NCI-H2171 treated with DMSO at 0.1 percent for 48 hours (cell line): ENCODE measurements at regions not wholly inside any gene's neighbourhood (a gene's known extent, or its start where the extent isn't known, plus 50 kb on each side); places are given as distances from the start of the nearest gene placed in this dataset.

Experiments
- DNase-seq: peaks from one replicate; lab custom pipeline; 2025; lab: John Stamatoyannopoulos, UW

DNA sequence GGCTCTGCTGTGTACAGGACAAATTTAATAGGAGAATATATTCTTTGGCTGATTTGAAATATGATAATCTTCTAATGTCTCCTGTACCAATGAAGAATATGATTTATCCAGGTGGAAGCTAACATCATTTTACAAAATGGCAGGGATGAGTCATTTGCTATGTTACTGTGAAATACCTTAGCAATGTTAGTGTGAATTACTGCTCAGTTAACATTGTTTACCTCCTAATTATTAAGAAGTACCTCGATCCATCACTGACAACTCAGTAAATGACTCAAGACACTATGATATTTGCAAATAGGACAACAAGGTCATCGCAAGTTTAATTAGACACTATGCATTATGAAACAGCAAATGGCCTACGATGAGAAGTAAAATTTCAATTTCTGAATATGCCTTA is 309.1 kb upstream of the EDNRB start:
- DNase-seq, result no peak

DNA sequence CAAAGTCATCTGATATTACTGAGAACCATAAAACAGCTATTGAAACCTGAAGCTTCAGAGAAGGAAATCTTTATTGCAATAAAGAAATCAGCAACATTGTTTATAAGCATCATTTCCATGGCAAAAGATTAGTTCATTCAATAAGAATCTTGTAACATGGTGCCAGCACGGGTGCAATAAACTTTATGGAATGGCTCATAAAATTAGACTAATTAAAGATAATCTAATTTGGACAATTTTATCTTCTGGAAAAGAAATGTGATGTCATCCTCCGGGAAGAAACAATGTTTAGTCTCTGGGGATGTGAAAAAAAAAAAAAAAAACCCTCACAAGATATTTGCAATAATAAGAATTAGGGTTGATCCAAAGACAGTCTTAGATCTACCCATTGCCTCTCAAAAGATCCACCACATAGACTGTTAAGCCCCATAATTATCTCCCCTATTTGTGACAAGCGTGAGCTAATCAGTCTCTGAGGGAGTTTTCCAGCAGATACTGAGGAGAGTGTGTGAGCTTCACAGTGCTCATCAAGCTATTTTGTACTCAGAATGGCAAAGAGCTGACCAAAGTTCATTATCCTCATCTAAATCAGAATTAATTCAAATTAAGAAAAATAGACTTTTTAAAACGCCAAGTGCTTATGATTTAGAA is 297.0 kb upstream of the EDNRB start:
- no peak for DNase-seq

DNA sequence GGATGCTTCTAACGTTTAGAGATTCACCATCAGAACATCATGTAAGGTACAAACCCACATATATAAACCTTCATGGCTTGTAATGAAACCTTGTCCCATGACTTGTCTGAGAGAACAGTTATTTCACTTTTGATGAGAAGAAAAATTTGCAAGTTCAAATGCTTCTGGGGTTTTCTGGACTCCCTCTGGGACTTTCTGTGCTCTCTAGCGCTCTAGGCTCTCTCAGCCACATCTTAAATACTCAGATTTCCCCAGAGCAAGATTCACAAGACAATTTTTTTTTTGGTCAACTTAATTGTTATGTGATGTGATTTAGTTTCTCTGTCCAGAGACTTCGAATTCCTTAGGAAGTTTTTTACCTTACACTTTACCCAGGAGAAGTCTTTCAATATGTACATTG is 282.8 kb upstream of the EDNRB start:
- DNase-seq, result no peak

DNA sequence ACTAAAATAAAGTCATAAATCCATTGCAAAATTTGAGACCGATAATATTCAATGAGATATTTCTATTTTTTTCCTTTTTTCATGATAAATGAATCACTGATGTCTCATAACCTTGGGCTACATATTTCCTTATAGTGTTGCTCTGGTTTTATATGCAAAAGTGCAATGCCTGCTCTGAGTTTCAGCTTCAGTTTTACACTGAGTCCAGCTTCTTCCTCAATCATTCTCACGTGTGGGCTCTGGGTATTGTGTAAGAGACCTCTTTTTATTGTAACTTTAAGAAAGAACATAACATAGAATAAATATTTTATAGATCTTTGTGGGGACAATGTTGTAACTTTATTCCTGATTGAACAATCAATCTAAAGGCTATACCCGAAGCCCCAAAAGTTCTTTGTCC is 280.2 kb upstream of the EDNRB start:
- no peak for DNase-seq

DNA sequence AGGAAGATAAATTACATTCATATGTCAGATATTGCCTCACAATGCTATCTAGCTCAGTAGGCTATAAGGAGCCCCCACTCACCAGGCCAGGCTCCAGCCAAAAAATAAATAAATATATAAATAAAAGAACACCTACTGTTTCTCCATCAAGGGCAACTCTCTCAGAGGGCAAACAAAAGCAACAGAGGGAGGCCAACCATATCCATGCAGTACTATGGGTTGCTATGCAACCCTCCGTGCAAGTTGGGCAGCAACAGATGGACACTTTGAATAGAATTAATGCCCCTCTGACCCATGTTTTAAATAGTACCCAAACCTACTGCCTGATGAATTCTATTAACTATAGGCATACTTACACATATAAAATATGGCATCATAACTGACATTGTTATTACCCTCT is 279.8 kb upstream of the EDNRB start:
- no peak for DNase-seq

DNA sequence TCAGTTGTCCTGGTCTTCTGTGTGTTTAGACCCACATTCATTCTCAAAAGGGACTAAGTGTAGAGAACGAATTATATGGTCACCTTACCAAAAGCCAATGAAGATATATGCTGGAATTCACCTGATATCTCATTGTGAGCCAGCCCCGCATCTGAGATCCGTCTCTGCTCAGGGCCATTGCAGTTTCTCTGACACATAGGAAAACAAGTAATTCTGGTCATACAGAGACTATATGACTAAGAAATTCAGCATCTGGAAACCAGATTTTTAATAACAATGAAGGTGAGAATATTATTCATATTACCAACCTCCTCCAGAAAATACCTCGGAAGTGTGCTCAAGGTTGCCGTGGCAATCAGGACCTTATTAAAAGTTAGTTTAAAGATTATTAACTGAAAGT is 278.6 kb upstream of the EDNRB start:
- DNase-seq, result no peak

DNA sequence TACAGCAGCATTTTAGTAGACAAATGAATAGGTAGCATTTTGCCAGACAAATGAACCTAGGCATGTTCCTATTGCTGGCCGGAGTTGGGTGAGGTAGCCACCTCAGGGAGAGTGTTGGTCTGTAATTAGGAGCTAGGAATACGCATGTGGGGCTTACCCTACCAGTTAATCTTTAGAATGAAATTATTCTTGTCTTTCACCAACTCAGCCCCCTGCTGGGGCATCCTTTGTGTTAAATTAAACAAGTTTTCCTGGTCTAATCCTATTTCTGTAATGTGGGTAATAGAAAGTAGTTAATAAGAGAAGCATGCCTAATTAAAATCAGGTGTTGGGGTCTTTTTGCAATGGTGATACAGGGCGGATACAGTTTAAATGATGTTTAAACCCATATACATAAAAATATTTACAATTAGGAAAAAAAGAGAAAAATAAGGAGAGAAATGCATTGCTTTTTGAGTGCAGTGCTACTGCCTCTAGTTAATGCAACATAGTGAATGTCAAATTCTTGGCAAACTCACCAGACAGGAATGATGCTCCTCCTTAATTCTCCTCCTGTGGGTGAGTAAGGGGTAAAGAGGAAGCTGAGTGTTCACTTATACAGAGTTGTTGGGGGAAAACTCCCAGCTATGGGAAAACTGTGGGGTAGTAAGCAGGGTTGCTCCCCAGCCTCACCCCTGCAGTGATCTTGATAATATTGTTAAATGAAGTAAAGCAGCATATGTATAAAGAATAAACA is 276.4 kb upstream of the EDNRB start:
- DNase-seq, result no peak

DNA sequence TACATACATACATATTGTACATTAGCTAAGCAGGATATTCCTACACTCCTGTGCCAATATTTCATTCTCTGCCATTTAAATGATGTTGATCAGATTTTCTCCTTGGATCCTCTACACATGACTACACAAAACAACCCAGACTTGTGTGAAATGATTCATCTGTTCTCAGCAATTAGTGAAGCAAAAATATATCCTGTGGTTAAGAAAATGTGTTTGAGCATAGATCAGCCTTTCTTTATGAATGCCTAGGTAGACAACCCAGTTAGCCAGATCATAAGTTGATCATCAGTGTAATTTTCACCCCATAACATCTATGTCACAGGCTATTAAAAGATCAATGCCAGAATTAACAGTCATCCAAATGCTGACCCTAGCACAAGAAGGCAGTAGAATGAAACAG is 275.2 kb upstream of the EDNRB start:
- no peak for DNase-seq

DNA sequence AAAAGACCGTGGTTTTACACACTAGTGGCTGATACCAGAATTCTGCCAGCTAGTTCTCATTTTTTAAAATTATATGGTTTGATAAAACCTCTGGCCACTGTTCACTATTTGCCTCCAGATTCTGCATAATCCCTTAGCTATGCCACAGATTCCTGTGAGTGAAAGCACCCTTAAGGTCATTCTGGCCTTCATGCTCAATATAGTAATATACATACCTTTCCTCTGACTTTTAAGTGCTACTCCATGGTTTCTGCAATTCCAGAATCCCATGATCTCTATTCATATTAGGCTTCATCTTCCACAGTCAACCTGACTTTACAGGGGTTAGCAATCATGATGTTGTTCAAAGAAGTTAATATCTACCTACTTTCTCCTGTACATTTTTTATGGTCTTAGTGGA is 274.1 kb upstream of the EDNRB start:
- no peak for DNase-seq

DNA sequence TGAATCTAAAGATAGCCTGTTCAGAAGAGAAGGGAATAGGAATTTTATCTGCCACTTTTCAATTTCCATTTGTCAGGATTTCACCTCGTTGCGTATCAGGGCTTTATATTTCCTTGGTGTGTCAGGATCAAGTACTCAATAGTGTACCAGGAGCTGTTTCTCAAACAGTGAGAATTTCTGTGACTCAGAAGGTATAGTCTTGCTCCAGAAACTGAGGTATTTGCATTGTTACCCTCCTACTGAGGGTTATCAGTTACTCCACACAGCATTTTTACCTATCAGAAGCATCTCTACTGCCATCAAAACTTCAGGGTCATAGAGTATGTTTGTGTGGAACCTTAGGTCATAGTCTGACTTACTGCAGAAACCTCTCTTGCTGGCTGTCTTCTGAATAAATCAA is 271.7 kb upstream of the EDNRB start:
- no peak for DNase-seq

DNA sequence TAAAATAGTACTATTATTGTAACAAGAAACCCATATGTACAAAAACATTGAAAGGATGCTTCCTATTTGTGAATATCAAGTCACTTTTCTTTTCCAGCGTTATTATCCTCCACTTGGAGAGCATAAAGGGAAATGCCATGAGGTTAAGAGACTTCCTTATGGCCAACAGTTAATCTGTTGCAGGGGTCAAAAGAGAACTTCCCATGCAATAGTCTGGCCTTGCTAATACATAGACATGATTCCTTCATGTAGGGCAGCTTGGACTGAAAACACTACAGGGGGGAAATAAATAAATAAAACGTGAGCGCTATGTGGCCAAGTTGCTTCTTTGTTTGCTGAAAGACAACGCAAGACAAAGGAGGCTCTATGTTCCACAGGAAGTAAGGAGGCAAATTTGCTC is 269.1 kb upstream of the EDNRB start:
- no peak for DNase-seq

DNA sequence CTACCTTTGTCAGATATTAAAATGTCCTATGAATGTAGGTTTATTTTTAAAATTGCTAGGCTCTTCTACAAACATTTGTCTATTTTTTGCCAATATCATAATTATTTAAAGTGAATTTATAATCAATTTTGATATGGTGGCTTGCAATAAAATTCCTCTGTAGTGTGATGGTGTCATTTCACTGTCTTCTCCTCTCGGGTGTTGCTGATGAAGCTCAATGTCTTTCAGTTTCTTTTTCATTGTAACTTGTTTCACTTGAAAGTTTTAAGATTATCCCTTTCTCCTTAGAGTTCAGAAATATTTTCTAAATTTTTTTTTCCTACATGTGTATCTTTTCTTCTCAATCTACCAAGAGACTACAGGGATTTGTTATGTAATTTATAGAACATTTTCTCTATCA is 267.1 kb upstream of the EDNRB start:
- DNase-seq, result no peak

DNA sequence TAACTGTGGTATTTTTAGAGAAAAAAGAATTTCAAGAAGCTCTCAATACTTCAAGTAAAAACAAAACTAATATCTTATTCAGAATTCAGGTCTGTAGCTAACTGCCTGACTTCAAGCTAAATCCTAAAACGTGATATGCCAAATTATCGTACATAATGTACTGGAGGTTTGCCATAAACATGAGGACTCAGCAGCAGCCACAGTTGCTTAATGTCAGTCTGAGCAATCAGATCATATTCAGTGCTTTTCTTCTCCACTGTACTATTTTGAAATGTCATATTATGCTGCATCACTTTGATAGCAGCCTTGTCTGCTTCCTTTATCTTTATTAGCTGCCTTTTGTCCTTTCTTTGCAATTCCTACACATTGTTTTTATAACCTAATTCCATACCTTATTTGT is 265.1 kb upstream of the EDNRB start:
- no peak for DNase-seq

DNA sequence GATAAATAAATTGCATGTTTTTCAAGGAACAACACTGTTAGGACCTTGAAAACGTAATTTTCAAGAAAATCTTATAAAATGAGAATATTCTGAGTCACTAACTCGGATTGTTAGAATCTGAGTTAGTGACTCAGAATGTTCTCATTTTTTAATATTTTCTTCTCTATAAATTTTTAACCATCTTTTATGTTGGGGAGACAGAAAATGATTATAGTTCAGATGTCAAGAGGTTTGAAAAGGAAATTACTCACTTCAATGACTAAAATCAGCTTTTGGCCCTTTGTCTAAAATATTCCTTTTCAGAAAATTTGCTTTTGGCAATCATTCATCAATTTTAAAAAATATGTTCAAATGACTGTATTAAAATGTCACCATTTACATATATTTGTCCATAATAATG is 264.2 kb upstream of the EDNRB start:
- DNase-seq, result no peak

DNA sequence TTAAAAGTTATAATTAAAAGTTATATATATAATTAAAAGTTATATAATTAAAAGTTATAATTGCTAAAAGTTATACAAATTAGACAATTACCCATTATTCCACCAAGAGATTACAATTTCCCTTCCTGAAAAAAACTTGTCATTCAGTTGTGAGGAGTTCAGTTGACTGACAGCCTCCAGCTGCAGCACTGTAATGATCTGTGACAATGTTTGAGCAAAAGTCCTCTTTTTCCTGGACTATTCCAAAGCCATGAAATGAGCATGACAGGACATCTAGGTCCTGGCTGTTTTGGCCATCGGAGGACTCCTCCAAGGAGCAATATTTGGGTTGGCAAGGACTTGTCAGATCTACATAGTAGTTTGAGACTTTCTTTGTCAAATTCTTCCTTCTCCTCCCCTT is 258.7 kb upstream of the EDNRB start:
- DNase-seq, result no peak

DNA sequence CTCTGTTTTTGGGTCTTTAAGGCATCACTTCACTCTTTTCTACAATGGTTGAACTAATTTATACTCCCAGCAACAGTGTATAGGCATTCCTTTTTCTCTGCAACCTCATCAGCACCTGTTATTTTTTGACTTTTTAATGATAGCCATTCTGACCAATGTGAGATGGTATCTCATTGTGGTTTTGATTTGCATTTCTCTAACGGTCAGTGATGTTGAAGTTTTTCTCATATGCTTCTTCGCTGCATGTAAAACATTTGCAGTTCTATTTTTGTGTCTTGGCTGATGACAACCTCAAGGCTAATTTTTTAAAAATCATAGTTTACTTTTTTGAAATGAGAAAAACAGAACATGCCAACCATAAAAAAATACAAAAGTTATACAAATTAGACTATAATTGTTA is 258.2 kb upstream of the EDNRB start:
- no peak for DNase-seq

DNA sequence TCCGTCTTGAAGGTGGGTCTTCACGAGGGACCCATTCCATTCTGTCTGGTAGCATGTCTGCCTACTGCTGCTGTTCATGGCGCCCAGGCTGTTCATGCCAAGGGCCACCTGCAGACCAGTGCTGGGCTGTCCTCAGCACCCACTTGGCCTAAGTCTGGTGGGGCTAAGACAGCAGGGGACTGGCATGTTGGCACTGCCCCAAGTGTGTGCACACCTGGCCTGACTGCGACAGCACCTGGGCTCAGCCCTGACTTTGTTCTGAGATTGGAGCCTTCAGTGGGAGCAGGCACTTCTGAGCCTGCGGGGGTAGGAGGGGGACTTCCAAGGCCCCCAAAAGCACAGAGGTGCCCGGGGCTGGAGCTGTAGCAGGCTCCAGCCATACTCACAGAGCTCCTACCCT is 250.8 kb upstream of the EDNRB start:
- no peak for DNase-seq

DNA sequence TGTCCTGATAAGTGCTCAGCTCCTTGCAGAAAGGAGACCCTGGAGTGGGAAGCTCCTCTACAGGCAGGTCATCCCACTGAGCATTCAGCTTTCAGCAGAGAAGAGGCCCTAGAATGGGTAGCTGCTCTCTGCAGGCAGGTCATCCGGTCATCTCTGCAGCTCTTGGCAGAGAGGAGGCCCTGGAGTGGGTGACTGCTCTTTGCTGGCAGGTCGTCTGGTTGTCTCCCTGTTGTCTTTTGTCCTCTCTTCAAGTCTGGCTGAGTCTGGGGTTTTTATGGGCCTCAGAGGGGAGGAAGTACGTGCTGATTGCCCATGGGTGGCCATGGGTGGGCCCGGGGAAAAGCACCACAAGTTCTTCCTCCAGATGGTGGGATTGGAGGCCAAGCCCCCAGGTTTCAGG is 250.3 kb upstream of the EDNRB start:
- no peak for DNase-seq

DNA sequence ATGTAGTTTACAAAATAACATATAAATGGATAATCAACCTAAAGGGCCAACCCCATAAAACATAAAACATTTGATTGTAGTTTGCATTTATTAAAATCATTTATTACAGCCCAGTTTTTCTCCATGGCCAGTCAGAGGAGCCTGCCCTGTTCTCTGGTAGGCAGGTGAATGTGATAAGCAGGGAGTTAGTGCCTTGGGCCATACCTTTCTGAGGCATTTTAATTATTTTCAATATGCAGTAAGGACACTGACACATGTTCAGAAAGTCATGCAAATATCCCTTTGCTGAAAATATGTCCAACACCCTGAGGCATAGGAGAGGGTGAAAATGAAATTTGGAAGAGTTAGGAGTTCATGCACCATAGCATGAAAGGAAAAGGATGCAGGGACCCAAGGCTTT is 242.6 kb upstream of the EDNRB start:
- DNase-seq, result no peak

DNA sequence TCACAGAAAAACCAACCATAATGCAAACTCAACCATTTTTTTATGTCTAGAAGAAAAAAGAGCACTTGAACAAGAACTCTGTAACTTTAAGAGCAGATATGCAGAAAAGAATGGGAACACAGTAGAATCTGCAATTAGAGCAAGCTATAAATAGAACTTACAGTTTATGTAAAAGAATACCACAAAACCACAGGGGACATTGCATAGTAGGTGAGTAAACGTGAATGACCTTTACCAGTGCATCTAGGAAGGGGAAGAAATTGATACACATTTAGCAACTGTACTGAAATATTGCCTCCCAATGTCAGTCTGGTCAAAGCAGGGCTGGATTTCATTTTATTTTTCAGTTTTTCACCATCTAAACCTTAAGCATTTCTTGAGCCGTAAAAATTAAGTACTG is 242.2 kb upstream of the EDNRB start:
- DNase-seq, result no peak

DNA sequence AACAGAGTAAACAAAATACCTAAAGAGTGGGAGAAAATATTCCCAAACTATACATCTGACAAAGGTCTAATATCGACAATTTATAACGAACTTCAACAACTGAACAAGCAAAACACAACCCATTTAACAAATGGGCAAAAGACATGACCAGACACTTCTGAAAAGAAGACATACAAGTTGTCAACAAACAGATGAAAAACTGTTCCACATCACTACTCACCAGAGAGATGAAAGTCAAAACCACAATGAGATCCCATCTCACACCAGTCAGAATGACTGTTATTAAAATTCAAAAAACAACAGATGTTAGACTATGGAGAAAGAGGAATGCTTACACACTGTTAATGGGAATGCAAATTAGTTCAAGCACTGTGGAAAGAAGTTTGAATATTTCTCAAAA is 233.8 kb upstream of the EDNRB start:
- no peak for DNase-seq

DNA sequence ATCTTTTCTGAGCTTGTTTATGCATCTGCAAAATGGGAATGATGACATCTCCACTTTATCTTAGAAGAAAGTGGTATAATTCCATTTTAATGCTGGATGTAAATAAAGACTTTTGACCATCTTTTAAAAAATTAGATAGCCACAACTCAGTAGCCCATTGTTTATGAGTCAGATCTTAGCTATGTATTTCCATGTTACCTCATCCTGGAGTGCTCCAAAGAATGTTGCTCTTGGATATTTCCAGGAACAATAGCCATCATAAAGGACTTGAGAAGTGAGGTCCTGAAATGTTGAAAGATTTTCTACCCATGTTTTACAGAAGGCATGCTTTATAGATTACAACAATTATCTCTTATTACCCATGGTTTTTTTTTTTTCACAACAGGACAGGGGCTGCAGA is 229.3 kb upstream of the EDNRB start:
- no peak for DNase-seq

DNA sequence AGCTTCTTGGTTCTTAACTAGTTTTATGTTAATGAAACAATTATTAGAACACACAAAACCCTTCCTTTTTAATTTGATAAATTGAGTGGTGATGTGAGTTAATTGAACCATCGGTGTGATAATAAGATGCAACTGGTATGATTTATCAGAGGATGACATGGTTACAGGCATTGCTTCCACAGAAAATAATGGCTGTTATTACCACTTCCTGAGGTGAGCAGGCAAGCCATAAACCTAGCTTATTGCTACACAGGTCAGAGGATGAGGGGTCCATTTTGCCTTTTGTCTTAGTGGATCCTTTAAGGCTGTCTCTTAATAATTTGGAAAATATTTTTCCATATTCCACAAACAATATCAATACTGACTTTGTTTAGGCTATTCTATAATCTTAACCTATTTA is 226.6 kb upstream of the EDNRB start:
- DNase-seq, result no peak

DNA sequence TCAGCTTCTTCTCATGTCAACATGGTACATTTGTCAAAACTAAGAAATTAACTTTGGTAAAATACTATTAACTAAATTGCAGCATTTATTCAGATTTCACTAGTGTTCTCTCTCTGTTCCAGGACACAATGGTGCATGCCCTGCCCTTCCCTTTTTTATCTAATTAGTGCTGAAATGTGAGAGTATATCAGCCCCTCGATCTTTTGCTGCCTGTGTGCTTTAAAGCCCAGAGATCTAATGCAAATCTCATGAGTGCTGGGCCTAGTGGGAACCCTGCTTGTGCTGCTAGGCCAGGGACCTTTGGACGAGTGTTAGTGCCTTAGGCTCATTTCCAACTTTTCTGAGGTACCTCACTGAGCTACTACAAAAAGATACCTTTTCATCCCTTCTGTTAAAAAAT is 221.1 kb upstream of the EDNRB start:
- no peak for DNase-seq
